Type B pancreatic cell (in vitro differentiated cells): ENCODE measurements at regions not wholly inside any gene's neighbourhood (a gene's known extent, or its start where the extent isn't known, plus 50 kb on each side); places are given as distances from the start of the nearest gene placed in this dataset.

Experiments used
- DNase-seq: peaks from one replicate; pipeline ENCODE4 v3.0.0; 2021; ENCODE audit warnings: mixed read lengths; ENCODE audit not compliant: unreplicated experiment; ENCODE audit errors: extremely low spot score
- H3K27ac Mint-ChIP-seq: 2 replicates; pipeline ENCODE4 v1.8.0; 2021; ENCODE audit warnings: mild to moderate bottlenecking, mixed read lengths
- H3K27me3 Mint-ChIP-seq: 2 replicates; pipeline ENCODE4 v1.8.0; 2021; ENCODE audit warnings: mixed read lengths
- H3K36me3 Mint-ChIP-seq: 2 replicates; pipeline ENCODE4 v1.8.0; 2021; ENCODE audit warnings: mixed read lengths
- H3K4me1 Mint-ChIP-seq: one replicate; pipeline ENCODE4 v1.8.0; 2021; ENCODE audit warnings: mixed read lengths; ENCODE audit not compliant: unreplicated experiment
- H3K4me3 Mint-ChIP-seq: 2 replicates; pipeline ENCODE4 v1.8.0; 2021; ENCODE audit warnings: mild to moderate bottlenecking, mixed read lengths
- H3K9me3 Mint-ChIP-seq: 2 replicates; pipeline ENCODE4 v1.8.0; 2021; ENCODE audit warnings: mixed read lengths
- TF ChIP-seq, protein P1 (sequence below): fragments of 200-600 bp; sonication (generic); conservative IDR thresholded peaks from 2 replicates; pipeline ENCODE4 v1.5.0; 2021; ENCODE audit warnings: antibody characterized with exemption, mild to moderate bottlenecking

GRCh38 chr21:26653430-26653829 lies 80.3 kb upstream of the CYYR1 start:
- Mint-ChIP-seq H3K4me3 (no peak overlapping the region), H3K27ac (no peak overlapping the region), H3K27me3 (no peaks in the 10 kb centered on the region), H3K36me3 (no peaks in the 10 kb centered on the region), H3K9me3 (no peaks in the 10 kb centered on the region), H3K4me1 (peaks cover 7% of the 10 kb centered on the region)
- no peak for DNase-seq
- TF ChIP-seq, protein P1, sequence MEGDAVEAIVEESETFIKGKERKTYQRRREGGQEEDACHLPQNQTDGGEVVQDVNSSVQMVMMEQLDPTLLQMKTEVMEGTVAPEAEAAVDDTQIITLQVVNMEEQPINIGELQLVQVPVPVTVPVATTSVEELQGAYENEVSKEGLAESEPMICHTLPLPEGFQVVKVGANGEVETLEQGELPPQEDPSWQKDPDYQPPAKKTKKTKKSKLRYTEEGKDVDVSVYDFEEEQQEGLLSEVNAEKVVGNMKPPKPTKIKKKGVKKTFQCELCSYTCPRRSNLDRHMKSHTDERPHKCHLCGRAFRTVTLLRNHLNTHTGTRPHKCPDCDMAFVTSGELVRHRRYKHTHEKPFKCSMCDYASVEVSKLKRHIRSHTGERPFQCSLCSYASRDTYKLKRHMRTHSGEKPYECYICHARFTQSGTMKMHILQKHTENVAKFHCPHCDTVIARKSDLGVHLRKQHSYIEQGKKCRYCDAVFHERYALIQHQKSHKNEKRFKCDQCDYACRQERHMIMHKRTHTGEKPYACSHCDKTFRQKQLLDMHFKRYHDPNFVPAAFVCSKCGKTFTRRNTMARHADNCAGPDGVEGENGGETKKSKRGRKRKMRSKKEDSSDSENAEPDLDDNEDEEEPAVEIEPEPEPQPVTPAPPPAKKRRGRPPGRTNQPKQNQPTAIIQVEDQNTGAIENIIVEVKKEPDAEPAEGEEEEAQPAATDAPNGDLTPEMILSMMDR: no peak

DNA sequence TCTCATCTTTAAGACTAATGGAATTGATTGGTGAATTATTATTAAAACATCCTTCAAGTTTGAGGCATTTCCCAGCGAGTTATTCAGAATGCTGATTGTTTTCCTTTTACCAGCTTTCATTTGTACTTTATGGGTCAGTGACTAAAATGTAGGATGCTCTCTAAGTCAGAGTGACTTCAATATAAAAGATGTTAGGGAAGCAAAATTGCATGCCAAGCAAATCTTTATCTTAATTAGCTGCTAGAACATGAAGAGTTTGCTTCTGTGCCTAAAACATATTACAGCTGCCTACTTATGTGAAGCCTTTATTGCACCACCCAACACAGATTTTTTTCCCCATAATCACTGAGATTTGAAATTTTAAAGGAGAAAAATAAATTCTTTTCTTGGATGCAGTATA lies 79.8 kb upstream of the CYYR1 start:
- Mint-ChIP-seq H3K27ac (no peak overlapping the region), H3K36me3 (no peaks in the 10 kb centered on the region), H3K4me3 (no peak overlapping the region), H3K27me3 (no peaks in the 10 kb centered on the region), H3K9me3 (no peaks in the 10 kb centered on the region), H3K4me1 (peaks cover 7% of the 10 kb centered on the region)
- DNase-seq: no peak
- TF ChIP-seq, protein P1: no peak

DNA sequence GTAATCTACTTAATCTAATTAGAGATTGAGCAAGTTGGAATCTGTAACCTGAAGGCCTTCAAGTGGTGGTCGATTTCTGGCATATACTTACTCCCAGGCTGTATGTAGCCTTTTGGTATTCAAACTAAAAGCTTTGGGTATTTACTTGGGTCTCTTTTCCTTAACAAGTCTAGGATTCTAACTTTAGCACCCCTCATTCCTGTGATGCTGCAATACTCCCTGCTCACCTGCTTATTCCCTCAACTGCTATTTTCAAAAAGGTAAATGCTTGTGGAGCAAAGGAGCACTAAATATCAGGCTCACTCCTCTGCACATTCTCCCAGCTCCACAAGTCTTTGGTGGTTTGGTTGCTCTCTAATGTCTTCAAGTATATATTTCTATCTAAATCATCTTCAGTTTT lies 68.0 kb upstream of the CYYR1 start:
- TF ChIP-seq, protein P1: no peak
- no peaks in the 10 kb centered on the region for H3K27me3 Mint-ChIP-seq
- H3K9me3 Mint-ChIP-seq: no peaks in the 10 kb centered on the region
- no peaks in the 10 kb centered on the region for H3K4me1 Mint-ChIP-seq
- no peaks in the 10 kb centered on the region for H3K36me3 Mint-ChIP-seq
- no peak overlapping the region for H3K4me3 Mint-ChIP-seq
- no peak overlapping the region for H3K27ac Mint-ChIP-seq
- no peak for DNase-seq

DNA sequence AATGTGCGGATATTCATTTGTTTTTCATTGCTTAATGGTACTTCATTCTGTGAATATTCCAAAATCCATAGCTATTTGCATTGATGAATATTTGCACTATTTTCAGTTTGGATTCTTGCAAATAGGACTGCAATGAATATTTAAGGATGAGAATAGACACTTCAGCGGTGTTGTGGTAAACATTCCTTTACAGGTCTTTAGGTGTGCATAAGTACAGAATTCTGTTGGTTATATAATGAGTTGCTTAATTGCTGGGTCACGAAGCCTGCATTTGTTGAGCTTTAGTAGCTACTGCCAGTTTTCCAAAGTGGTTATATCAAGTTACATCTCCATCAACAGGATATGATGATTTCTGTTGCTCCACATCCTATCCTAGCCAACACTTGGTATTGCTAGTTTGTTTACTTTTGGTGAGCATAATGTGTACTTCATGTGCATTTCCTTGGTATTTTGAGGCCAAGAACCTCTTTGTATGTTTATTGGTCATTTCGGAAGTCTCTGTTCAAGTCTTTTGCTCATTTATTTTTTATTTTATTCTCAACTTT lies 64.2 kb upstream of the CYYR1 start:
- H3K9me3 Mint-ChIP-seq: no peaks in the 10 kb centered on the region
- no peak overlapping the region for H3K27ac Mint-ChIP-seq
- H3K27me3 Mint-ChIP-seq: no peaks in the 10 kb centered on the region
- H3K36me3 Mint-ChIP-seq: no peaks in the 10 kb centered on the region
- H3K4me3 Mint-ChIP-seq: no peak overlapping the region
- no peaks in the 10 kb centered on the region for H3K4me1 Mint-ChIP-seq
- TF ChIP-seq, protein P1: no peak
- no peak for DNase-seq

DNA sequence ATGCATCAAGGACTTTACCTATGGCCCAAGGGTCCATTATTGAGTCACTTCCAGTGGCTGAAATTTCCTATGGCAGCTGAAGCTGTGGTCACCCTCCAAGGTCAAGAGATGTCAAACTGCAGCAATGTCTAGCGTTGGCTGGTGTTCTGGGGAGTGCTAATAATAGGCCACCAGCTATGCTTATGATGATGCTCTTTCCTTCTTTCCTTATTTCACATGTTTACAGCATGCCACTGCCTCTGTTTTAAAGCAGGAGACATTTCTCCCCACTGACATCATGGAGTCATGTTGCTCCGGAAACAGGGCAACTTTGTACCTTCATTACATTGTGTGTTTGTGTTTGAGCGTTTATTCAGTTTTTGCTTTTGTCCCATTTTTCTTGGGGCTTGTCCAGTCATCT lies 62.6 kb upstream of the CYYR1 start:
- Mint-ChIP-seq H3K4me1 (no peaks in the 10 kb centered on the region), H3K36me3 (no peaks in the 10 kb centered on the region), H3K9me3 (peaks cover 6% of the 10 kb centered on the region), H3K27me3 (no peaks in the 10 kb centered on the region), H3K27ac (no peak overlapping the region), H3K4me3 (no peak overlapping the region)
- no peak for DNase-seq
- TF ChIP-seq, protein P1: no peak

DNA sequence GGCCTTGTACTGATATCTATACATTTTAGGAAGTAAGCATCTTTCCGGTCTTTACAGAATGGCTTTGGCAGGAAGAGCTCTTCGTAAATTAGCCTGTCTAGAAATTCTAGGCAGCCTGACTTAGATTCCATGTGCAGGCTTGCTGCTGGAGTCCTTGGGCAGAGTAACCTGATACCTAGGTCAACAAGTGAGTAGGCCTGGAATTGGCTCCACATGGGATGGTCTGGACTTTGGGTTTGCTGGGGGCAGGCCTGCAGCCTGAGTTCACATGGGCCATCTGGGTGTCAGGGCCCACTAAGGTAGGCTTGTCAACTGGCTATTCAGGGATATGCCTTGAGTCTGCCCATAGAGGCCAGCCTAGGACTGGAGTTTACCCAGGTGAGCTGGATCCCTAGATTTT lies 59.6 kb upstream of the CYYR1 start:
- DNase-seq: no peak
- TF ChIP-seq, protein P1: no peak

More for the DNA sequence above, 59.6 kb upstream of the CYYR1 start:
- Mint-ChIP-seq H3K9me3 (peaks cover 6% of the 10 kb centered on the region), H3K4me3 (no peak overlapping the region), H3K36me3 (no peaks in the 10 kb centered on the region), H3K4me1 (no peaks in the 10 kb centered on the region), H3K27me3 (peaks cover 2% of the 10 kb centered on the region), H3K27ac (no peak overlapping the region)
